GM21786 (cell line): ENCODE measurements at regions not wholly inside any gene's neighbourhood (a gene's known extent, or its start where the extent isn't known, plus 50 kb on each side); places are given as distances from the start of the nearest gene placed in this dataset.
"Not testable (repeated sequence)": the region's sequence is repeated elsewhere in the genome, so short reads cannot be mapped to it uniquely, and the experiment has no call there.

ENCODE experiments used
- ATAC-seq: cut with Tn5 transposase; IDR thresholded peaks from one replicate; pipeline ENCODE4 v1.9.1; 2021; ENCODE audit not compliant: unreplicated experiment

DNA sequence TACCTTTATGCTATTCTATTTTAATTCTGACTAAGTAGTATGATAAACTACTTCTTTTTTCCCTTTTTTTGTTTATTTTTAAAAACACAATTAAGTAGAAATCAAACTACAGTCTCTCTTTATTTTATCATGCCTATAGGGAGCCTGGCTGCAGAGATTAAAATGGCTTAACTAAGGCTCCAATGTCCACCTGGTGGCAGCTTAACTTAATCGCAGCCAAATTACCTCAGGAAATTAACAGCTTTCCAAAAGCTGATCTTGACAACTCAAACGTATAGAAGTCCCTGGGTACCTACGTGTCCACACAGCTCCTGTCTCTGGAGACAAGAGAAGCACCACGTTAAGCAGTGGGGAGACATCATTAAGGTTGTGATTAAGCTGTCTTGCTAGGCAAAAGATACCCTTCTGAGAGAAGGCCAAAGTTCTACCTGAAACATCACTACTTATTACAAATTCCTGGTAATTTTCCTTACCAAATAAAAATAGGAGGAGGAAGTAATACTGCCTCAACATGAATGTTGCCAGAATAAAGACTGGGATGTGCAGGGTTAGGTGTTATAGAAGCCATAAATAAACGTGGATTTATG is 63.2 kb upstream of the SNX19 start:
- no peak for ATAC-seq

GRCh38 chr11:130980071-130980862 is 64.0 kb upstream of the SNX19 start:
- no peak for ATAC-seq

DNA sequence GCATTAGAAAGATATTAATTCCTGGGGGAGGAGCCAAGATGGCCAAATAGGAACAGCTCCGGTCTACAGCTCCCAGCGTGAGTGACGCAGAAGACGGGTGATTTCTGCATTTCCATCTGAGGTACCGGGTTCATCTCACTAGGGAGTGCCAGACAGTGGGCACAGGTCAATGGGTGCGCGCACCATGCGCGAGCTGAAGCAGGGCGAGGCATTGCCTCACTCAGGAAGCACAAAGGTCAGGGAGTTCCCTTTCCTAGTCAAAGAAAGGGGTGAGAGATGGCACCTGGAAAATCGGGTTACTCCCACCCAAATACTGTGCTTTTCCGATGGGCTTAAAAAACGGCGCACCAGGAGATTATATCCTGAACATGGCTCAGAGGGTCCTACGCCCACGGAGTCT is 68.0 kb upstream of the SNX19 start:
- not testable (repeated sequence) for ATAC-seq

DNA sequence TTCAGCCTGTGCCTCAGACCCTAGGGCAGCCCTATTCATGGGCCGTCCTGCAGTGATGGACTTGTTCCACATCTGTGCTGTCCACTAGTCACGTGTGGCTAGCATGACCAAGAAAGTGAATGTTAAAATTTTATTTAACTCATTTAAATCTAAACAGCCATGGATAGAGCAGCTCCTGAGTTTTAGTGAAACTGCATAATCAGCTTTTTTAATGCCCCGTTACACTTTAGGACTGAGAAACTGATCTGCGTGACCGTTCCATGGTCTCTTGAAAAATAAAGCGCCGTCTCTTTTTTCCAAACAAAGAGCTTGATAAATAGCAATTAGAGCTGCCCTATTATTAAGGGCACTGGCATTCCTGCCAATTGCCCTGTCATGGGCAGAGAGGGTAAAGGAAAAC is 76.5 kb upstream of the SNX19 start:
- ATAC-seq, result no peak

GRCh38 chr11:130994043-130994442 is 77.8 kb upstream of the SNX19 start:
- ATAC-seq, result no peak

GRCh38 chr11:130995266-130995665 is 79.0 kb upstream of the SNX19 start:
- no peak for ATAC-seq

GRCh38 chr11:130997278-130997677 is 81.0 kb upstream of the SNX19 start:
- no peak for ATAC-seq

DNA sequence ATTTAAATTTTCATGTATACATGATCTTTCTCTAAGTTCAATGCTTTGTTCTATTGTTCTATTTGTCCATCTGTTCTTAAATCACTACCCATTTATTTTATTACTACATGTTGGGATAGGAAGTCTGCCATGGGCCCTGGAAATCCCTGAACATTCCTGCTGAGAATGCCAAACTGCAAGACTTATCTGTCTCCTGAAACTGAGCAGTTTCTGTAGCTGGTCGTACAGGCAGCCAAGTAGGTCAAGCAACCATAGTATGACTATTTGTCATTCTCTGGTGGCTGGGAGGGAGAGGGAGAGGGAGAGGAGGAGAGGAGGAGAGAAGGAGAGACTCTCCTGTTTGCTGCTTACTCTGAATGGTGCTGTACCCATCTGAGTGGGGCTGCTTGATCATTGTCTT is 82.8 kb upstream of the SNX19 start:
- no peak for ATAC-seq

- ATAC-seq, result no peak
Measured at GRCh38 chr11:130999992-131000770, 83.9 kb upstream of the SNX19 start.

GRCh38 chr11:131002145-131002544 is 85.9 kb upstream of the SNX19 start:
- no peak for ATAC-seq

DNA sequence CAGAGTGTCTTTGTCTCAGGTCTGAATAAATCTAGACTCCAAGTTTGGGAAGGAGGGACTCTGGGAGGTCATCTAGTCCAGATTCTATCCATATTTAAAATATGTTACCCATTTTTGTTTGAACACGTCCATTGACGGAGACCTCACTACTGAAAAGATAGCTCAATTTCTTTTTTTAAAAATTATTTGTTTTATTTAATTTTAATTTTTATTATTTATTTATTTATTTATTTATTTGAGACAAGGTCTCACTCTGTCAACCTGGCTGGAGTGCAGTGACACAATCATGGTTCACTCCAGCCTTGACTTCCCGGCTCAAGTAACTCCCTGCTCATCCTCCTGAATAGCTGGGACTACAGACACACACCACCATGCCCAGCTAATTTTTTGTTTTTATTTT is 89.5 kb upstream of the SNX19 start:
- no peak for ATAC-seq

DNA sequence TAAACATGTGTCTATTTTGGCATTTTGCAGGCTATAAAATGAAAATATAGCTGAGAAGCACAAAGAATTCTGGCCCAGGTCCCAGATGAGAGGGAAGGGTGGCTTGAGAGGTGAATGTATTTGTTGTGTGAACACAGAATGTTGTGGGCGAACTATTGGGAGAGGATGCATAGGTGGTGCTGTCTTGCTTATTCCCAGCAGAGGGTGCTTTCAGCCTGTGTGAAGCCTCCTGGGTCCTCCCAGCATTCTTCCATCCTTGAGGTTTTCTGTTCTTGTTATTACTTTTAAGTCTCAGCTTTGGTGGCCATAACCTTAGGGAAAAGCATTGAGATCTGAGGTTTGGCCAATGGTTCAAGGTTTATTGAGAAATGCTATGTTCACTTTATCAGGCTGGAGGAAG is 108.7 kb upstream of the SNX19 start:
- no peak for ATAC-seq

DNA sequence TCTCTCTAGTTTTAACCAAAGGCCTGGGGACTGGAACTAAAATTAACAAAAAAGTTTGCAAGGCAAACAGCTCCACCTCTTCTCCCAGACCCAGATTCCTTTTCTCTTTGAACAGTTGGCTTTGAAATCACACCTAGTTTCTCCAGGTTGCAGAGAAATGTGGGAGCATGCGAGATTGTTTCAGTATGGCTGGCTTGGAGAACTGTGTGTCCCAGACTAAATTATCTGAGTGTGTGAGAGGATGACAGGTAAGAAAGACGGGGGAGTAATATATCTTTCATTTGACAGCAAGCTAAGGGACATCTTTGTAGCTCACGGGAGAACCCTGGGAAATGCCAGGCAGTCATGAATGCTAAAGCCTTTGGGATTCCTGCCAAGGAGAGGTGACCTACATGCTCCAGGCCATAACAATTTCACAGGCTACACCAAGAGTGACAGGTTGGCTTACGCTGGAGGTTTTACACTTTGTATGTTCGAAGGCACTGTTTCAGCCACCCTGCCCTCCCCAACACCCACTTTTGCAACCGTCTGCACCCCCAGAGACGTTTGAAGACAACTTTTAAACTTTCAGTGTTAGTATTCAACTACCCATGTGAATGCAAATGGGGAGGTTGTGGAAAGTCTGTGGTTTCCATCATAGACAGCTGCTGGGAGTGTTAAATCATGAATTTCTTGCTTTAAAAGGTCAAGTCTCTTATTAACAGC is 109.3 kb upstream of the SNX19 start:
- ATAC-seq, result peak; percentile 74

GRCh38 chr11:131027491-131027890 is 111.2 kb upstream of the SNX19 start:
- no peak for ATAC-seq

GRCh38 chr11:131033151-131033651 is 116.9 kb upstream of the SNX19 start:
- no peak for ATAC-seq

DNA sequence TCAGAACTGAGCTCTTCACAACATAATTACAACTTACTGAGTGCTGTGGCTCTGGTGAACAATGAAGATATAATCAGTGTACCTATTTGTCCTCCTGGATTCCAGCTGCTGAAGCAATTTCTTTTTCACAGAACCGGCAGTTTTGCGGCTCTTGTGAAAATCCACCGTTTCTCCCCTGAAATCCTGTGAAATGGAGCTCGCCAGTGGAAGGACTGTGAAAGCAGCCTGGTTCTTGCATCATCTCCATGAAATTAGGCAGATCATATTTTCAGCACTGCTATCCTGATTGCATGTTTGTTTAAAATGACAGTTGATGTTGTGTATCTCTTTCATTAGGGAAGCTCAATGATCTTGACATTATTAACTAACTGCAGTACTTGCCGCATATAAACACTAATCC is 120.2 kb upstream of the SNX19 start:
- no peak for ATAC-seq

DNA sequence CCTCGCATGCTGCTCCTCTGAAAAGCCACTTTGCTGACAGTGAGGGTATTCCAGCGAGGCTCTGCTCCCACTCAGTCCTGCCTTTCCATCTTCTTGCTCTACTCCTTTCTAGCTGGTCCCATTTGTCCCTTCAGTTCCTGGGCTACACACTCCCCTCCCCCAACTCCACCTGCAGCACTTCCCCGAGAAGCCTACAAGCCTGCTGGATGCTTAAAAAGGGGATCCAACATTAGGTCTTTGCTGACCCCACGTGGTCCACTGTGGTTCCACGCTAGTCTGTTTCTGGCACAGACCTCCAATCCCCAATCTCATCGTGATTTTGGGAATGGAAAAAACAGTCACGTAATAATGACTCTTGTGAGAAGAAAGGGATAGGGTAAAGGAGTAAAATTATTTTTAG is 121.6 kb upstream of the SNX19 start:
- no peak for ATAC-seq

GRCh38 chr11:131038597-131038996 is 122.3 kb upstream of the SNX19 start:
- ATAC-seq, result no peak

- ATAC-seq, result no peak
Measured at GRCh38 chr11:131041331-131042040, 125.2 kb upstream of the SNX19 start.

DNA sequence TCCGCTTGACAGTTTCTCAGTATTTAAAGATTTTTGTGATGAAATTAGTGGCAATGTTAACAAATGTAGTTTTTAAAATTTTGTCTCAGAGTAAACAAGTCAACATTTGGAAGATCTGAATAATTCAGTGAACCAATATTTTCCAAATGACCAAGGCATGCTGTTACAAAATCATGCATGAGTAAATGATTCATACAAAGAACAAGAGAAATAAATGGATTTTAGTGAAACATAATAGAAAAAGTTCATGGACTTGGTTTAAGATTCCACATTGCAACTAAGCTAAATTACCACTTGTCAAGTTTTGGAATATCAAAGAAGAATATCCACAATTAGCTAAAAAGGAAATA is 125.7 kb upstream of the SNX19 start:
- no peak for ATAC-seq

- no peak for ATAC-seq
Measured at GRCh38 chr11:131043251-131043650, 127.0 kb upstream of the SNX19 start.
